IPS DF 19.7 (cell line): ENCODE measurements at regions not wholly inside any gene's neighbourhood (a gene's known extent, or its start where the extent isn't known, plus 50 kb on each side); places are given as distances from the start of the nearest gene placed in this dataset.
"Not testable (repeated sequence)": the region's sequence is repeated elsewhere in the genome, so short reads cannot be mapped to it uniquely, and the experiment has no call there.

Experiments used
- DNase-seq: peaks from one replicate; pipeline ENCODE4 v3.0.0-alpha.2; 2013; ENCODE audit warnings: low read depth, low spot score

DNA sequence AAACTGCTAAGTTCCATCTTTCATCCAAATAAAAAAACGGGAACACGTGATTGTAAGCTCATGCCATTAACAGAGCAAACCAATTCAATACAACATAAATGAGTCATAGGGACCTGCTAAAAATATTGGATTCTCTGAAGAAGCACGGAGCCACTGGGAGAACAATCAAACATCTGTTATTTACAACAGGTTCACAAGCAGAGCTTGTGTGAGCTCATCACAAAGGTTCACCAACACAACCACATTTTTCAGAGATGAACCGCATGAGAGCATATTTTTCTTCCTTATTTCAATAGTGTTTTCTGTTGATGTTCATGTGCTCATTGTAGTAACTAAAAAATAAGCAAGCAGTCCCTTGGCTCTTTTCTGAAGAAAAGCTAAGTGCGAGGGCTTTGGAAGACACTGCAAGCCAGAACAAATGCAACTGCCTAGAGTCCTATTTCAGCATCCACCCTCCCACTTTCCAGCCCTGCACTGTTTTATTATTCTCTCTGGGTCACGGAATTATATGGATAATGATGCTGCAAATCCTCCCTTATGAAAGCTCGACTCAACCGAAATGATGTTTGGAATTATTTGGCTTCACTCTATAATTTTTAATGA, 545.8 kb downstream of the LIG4 start:
- no peak for DNase-seq

DNA sequence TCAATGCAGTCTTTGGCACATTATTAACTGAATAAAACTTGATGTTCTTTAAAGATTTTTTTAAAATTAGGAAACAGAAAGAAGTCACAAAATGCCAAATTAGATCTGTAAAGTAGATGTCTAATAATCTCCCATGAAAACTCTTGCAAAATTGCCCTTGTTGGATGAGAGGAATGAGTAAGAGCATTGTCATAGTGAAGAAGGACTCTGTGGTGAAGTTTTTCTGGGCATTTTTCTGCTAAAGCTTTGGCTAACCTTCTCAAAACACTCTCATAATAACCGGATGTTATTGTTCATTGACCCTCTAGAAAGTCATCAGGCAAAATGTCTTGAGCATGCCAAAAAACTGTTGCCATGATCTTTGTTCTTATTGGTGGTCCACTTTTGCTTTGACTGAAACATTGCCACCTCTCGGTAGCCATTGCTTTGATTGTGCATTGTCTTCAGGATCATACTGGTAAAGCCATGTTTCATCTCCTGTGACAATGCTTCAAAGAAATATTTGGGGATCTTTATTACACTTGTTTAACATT, 549.3 kb downstream of the LIG4 start:
- DNase-seq = no peak

DNA sequence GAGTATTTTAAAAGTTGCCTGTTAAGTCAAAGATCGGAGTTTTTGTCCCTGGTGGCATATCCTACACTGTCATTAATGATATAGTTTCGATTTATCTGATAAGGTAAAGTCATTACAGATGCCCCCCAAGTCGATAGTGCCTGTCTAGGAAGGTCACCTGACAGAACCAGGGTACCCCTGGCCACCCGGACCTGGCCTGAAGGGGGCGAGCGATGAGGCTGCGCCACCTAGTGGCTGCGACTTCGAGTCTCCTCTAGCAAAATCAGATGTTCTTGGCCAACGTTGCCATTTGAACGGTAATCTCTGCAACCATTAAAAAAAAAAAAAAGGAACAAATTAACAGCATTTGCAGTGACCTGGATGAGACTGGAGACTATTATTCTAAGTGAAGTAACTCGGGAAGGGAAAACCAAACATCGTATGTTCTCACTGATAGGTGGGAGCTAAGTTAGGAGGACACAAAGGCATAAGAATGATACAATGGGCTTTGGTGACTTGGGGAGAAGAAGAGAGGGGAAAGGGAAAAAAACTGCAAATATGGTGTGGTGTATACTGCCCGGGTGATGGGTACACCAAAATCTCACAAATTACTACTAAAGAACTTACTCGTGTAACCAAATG, 565.1 kb downstream of the LIG4 start:
- DNase-seq = peak; percentile 7

DNA sequence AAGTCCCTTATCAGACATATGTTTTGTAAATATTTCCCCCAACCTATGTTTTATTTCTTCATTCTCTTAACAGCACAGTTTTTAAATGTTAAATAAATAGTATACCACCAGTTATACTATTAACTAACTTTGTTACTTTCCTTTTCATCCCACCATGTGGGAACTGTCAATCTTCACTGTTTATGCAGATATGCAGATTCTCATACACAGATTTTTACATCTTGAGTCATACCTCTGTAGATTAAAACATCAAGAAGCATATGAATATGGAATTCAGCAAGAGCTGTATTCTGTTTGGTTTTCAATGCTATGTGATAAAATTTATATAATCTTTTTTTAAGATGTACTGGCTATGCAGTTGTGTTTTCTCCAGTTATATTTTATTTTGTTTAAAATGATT, 566.3 kb downstream of the LIG4 start:
- DNase-seq = no peak

DNA sequence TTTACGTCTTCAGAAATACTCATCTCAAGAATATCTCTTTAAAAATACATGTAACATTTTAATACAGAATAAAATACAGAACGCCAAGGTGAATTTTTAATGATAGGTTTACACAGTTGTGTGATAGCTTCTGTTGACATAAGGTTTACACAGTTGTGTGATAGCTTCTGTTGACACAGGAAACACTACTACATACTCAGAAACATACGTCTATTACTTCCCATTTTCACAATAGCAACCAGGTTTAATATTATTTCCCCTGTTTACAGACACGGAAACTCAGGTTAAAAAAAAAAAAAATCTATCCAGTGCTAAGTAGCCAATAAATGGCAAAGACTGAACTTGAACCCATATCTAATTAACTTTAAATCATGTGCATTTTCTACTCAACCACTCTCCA, 571.2 kb downstream of the LIG4 start:
- no peak for DNase-seq

DNA sequence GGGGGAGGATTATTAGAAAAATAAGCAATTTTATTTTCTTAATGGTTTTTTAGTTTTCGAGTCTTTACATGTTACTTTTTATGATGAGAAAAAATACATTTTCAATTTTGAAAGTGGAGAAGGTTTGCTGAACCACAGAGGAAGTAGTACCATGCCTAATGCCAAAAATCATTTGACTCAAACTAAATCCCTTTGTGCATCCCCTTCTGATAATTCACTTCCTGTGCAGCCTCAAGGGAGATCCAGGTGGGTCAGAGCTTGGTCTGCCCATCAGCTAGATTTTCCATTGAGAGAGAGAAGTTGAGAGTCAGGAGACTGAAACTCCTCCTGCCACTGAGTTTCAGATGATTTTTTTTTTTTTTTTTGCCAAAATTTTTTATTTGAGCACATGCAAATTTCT, 571.7 kb downstream of the LIG4 start:
- no peak for DNase-seq

DNA sequence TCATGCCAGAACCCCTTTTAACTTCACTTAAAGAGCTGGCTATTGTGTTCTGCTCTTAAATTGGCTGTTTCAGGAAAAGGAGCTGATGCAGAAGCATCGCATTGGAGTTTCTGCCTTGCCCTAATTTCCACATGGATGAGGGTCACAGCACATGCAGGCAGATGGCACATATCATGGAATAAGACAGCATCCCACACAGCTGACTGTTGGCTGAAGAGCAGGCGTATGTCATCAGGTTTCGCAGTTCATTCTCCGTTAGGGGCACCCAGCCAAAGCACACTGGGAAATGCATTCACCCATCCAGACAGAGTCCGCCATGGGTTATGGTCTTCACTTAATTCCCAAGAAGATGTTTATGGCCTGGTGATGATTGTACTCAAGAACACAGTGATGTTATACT, 572.5 kb downstream of the LIG4 start:
- DNase-seq = no peak

DNA sequence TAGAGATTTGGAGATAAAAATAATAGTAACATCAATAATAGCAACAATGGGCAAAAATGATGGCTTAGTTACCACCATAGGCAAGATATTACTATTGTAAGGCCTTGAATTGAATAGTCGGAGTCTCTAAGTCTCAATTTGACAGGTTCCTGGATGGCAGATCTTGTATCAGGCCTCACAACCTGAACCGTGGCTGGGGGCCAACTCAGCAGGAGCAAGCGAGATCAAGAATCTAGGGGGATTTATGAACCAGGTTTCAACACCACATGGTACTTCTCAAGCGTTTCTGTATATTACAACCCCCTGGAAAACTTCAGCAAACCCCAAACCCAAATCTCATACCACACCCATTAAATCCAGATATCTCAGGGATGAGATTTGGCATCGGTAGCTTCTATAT, 573.8 kb downstream of the LIG4 start:
- DNase-seq = no peak

DNA sequence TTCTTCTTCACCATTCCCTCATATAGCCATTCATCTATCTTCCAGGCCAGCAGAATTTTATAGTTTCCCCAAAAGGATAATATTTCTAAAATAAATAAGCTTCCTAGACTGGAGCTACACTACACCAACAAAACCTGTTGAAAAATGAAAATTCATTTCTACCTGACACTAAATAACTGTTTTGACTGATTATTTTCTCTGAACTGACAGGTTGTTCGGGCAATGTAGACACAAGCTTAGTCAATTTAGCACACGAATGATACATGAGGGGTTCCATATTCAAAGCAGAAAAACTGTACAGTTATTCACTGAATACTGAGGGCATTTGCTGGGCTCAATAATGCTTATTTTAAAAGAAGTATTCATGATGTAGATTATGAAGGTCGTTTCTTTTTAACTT, 589.7 kb downstream of the LIG4 start:
- no peak for DNase-seq

DNA sequence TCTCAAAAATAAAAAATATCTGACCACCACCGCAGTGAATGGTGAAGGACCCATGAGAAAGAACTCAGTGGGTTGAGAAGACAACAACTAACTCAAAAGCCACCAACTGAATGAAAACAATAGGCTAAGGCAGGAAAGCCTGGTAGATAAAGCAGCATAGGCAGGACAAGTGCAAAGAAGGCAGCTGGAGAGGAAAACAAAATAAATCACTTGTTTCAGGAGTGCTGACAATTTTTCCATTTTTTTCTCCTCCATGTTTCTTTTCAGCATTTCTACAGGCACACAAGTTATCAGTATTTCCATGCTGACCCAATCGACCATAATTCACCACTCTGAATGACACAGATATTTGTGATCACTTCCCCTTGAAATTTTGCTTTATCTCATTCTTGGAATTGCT, 597.8 kb downstream of the LIG4 start:
- no peak for DNase-seq

DNA sequence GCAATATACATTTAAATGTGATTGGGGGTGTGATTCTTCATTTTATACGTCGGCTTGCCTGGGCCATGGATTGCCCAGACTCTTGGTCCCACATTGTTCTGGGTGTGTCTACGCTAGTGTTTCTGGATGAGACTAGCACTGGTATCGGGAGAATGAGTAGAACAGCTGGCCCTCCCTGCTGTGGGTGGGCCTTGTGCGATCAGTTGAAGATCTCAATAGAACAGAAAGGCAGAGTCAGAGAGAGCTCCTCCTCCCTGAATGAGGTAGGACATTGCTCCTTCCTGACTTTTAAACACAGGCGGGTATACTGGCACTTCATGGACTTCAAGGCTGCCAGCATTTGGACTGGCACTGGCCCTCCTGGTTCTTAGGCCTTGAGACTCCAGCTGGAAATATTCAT, 603.0 kb downstream of the LIG4 start:
- no peak for DNase-seq

DNA sequence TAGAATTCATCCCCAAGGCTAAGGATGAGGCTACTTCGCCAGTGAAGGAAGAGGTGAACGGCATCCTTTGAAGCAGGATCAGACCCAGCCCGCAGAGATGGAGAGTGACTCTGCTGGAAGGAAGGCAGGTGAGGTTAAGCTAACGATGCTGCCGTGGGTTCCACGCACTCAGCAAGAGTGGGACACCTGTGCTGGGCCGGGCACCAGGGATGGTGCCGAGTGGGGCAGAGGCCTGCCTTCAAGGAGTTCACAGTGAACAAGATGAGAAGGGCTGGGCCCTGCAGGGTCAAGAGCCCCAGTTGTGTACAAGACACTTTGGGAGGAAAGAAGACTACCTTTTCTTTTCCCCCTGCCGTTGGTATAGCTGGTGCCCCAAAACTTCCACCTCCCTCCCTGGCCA, 606.6 kb downstream of the LIG4 start:
- no peak for DNase-seq

DNA sequence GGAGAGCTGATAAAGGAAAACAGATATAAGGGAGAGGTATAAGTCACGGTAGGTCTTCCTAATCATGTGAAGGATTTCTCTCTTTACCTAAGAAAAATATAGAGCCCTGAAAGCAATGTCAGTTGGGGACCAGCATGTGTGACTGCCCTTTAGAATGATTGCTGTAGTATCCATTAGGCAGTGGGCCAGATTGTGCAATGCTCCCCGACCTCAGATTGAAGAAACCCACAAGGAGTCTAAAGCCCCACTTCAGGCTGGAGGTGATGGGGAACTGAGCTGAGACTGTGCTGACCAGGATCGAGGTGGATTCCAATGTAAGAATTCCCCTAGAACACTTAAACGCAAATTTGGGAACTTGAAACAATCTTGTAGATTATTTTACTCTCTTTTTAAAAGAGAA, 614.4 kb downstream of the LIG4 start:
- no peak for DNase-seq

DNA sequence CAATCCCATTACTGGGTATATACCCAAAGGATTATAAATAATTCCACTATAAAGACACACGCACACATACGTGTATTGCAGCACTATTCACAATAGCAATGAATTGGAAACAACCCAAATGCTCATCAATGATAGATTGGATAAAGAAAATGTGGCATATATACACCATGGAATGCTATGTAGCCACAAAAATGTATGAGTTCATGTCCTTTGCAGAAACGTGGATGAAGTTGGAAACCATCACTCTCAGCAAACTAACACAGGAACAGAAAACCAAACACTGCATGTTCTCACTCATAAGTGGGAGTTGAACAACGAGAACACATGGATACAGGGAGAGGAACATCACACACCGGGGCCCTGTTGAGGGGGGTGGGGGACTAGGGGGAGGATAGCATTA, 619.0 kb downstream of the LIG4 start:
- not testable (repeated sequence) for DNase-seq

DNA sequence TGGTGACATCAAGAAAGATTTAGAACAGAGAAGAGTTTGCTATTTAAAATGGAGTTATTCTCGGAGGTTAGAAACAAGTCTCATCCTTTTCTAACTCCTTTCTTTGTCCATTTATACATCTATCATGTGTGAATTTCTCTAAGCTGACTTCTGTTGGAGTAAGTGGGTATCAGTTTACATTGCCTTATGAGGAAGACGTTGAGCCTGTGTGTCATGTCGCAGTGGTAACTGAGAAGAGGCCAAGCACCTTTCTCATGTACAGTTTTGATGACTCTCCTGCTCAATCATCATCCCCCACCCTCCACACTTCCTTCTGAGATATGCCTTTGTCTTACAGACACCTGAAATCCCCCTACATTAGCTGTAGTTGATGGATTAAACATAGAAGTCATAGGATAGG, 624.8 kb downstream of the LIG4 start:
- no peak for DNase-seq

DNA sequence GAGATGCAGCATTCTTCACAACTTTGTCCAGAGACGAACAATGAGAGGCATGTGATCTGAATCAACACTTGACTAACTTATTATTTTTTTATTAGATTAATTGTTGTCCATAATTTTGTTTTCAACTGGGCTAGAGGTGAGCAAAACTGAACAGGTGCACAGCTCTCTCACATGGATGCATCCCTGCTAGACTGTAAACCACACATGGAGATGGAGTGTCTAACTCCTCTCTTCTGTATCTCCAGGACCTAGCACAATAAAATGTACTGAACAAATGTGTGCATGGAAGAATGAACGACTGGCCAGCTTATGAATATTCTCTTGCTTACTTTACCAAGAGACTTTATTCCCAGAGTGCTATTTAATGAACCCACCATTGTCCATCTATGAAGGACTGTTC, 627.7 kb downstream of the LIG4 start:
- DNase-seq = no peak

DNA sequence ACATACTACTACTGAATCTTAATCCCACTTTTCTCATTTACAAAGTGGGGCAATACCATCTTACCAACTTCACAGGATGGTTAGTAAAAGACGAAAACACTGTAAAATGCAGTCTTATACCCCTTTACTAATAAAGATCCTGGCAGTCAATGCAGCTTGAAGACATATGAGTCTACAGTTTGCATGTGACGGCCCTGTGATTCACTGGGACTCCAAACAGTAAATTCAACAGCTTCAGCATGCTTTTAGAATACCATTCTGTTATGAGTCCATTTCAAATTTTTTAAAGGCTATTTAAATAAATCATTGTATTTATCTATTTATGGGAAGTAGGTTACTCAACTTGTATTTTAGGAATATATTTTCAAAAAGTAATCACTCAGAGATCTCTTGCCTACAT, 629.1 kb downstream of the LIG4 start:
- DNase-seq = no peak

DNA sequence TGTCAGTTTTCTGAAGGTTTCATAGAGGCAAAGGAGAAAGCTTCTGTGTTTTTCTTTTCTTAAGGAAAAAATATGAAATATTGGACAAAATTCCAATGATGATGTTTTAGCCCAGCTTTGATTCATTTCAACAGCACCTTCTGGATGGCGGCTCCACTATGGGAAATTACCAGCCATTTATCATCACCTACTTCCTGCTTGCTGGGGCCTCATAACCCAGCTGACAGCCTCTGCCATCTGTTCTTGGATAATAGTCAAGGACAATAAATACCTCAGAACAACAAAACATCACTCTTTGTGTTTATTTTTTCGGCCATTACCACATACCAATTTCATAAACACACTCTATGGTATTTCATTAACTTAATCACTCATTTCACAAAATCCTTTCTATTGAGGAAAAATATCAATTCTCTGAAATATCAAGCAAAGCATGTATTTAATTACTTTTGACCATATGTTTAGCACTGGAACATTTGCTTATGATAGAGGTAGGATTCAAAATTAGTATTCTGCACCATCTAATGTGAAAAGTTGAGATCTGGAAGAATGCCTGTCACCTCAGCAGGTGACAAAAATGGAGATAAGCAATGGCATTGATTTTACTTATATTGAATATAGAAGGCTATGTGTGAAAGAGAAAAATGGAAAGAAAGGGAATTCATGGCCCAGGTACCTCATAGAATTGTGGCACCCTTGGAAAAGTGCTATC, 629.7 kb downstream of the LIG4 start:
- DNase-seq = no peak

DNA sequence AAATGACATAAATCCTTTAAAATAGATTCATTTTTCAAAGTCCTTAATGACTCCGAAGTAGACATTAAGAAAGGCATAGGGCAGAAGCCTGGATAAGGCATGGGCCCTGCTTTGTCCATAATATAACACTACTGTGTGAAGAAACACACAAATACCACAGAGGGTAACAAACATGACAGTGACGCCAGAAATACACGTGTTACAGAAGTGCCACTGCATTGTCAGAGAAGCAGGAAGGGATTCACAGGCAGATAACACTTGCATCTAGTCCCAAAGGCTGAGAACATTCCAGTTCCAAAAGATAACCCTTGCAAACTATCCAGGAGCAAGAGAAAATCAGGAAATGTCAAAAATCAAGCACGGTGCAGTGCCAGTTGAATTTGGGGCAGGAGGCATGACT, 633.2 kb downstream of the LIG4 start:
- DNase-seq = no peak

DNA sequence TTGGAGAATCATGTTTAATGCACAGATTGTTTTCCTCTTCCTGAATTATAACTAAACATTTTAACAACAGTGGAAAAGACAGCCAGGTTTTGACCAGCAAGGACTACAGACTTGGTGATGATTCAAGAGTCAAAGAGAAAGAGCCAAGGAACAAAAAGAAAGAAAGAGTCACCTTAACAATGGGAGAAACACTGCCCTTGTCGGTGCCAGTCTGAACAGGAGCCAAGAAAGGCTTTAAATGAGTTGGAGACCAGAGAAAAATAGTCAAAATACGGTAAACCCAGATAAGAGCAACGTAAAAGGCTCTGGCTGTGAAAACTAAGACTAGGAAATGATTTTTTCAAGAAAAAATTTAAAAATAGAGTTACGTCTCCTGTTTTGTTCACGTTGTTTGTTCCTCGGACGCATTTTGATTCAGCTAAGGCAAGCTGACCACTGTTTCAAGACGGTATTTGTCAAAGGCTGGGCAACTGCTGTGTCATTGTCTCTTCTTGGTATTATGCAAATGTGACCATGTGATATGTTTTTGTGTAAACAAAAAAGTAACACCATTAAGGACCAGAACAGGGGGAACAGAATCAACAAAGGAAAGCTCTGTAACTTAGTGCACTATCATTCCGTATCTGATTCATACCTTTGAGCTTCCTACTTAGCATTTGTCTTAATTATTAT, 634.5 kb downstream of the LIG4 start:
- DNase-seq = no peak

DNA sequence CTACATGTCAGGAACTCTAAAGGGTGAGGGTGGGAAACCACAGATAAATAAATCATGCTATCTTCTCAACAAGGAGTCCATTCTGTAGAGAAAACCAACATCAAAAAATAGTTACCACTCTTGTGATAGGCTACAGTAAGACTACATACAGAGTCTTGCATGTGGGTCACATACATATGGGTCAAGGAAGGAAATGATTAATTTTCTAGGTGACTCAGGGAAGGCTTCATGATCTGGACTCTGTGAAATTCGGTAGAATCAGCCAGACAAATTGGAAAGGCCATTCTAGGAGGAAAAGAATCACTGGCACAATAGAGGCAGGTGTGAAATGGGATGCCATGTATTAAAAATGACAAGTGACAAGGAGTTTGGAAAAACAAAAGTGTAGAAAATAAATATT, 638.9 kb downstream of the LIG4 start:
- no peak for DNase-seq

DNA sequence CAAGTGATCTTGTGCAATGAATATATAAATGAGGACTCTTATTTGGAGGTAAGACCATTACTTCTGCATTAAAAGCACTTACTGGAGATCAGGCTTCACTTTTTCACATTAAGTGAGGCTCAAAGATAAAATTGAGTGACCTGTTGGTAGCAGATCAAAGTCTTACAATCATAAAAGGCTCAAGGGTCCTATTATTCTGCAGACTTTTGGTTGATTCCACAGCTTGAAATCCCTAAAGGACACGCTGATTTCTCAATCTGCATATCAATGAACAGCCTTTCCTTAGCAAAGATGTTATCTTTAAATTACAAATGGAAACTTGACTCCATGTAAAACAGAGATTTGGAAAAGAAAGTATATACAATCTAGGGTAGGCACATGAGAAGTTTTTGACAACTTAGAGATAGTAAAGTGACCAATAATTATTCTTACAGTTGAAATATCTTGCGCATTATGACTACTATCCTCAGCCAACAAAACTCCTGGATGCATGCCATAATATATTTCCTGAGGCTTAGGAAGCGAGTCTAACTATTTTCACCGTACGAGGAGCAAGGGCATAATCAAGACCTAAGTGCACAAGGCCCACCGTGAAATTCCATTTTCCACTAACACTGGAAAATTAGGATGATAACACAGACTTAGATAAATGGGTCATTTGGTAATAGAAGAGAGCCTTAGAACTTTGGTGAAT, 640.7 kb downstream of the LIG4 start:
- no peak for DNase-seq
